GM13977 (cell line): ENCODE measurements at regions not wholly inside any gene's neighbourhood (a gene's known extent, or its start where the extent isn't known, plus 50 kb on each side); places are given as distances from the start of the nearest gene placed in this dataset.

Experiments
- DNase-seq: peaks from one replicate; pipeline ENCODE4 v3.0.0; 2012; ENCODE audit warnings: low spot score
- in situ Hi-C: fragments of 300-500 bp; cut with MboI; formaldehyde crosslinking; loops from one replicate; pipeline ENCODE4 v1.12.0; 2022; ENCODE audit warnings: low sequenced_read_pairs, low pct_unique_long_range_greater_than_20kb, mixed read lengths, inconsistent platforms; ENCODE audit not compliant: unreplicated experiment
- TF ChIP-seq, protein P1 (sequence below): IDR thresholded peaks from 2 replicates; pipeline ENCODE4 v1.5.1; 2012; ENCODE audit warnings: mild to moderate bottlenecking, control low read depth; ENCODE audit not compliant: insufficient read depth; ENCODE audit errors: extremely low read depth, missing control alignments

DNA sequence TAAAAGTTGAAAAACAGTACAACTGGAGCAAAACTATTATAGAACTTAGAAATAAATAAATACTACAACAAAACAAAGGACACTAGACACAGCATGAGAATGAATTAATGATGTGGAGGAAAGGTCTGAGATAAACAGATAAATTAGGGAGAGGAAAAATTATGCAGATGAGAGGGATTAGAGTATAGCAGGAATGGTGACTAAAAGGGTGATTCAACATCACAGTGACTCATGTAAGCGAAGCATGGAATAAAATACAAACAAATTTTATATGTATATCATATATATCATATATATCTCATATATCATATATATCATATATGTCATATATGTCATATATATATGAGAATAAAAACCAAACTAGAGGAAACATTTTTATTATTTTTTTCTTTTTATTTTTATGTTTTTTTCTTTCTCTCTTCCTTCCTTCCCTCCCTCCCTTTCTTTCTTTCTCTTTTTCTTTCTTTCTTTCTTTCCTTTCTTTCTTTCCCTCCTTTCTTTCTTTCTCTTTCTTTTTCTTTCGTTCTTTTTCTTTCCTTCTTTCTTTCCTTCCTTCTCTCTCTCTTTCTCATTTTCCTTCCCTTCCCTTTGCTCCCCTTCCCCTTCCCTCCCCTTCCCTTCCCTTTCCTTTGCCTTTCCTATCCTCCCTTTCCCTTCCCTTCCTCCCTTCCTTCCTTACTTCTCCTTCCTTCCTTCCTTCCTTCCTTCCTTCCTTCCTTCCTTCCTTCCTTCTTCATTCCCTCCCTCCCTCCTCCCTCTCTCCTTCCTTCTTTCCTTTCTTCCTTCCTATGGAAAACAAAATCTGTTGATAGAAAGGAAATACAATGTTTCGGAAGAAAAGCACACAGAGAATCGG lies 1014.6 kb downstream of the GRIK2 start:
- TF ChIP-seq, protein P1, sequence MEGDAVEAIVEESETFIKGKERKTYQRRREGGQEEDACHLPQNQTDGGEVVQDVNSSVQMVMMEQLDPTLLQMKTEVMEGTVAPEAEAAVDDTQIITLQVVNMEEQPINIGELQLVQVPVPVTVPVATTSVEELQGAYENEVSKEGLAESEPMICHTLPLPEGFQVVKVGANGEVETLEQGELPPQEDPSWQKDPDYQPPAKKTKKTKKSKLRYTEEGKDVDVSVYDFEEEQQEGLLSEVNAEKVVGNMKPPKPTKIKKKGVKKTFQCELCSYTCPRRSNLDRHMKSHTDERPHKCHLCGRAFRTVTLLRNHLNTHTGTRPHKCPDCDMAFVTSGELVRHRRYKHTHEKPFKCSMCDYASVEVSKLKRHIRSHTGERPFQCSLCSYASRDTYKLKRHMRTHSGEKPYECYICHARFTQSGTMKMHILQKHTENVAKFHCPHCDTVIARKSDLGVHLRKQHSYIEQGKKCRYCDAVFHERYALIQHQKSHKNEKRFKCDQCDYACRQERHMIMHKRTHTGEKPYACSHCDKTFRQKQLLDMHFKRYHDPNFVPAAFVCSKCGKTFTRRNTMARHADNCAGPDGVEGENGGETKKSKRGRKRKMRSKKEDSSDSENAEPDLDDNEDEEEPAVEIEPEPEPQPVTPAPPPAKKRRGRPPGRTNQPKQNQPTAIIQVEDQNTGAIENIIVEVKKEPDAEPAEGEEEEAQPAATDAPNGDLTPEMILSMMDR = no peak
- in situ Hi-C loops = no loop called here
- DNase-seq = no peak

DNA sequence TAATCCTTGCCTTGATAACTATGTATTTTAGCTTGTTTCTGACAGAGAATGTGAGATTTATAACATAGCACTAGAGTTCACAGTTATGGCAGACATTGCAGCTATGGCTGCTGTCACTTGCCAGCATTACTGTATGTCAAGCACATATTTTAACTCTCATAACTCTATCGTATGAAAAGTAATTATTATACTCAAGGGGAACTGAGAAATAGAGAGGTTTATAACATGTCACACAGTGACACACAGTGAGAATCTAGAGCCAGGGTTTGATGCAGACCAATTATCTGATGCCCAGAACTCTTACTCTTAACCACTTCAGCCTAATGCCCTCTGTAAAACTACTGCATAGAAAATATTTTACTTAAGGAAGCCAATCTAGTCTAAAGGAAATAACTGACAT lies 1012.4 kb downstream of the GRIK2 start:
- TF ChIP-seq, protein P1 = no peak
- in situ Hi-C loops = no loop called here
- DNase-seq = no peak

DNA sequence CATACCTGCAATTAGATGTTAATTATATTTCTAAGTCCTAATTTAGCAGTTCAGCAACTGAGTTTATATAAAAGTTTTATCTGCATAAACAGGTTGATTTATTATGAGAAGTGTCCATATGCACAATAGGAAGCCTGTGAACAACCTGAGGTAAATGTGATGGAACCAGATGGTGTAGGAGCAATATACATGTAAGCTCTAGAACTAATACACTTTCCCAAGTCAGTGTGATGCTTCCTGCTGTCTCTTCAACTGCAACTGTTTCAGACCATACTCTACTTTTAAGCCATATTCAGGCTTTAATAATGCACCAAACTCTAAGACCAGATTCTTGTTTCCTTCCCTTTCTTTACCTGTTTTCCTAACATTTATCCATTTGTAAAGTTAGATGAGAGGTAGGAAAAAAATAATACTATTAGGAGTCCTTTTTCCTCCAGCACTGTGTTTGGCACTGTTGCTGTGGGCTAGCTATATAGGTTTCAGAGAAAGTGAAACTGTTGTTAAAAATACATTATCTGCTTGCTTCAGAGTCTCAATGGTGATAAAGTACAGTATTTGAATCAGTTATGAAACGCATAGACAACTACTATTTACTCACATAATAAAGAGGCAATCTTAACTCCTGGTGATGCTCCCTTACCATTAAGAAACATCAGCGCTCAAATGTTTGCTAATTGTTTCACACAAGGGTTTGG lies 1009.3 kb downstream of the GRIK2 start:
- in situ Hi-C loops = no loop called here
- no peak for DNase-seq
- TF ChIP-seq, protein P1 = no peak

DNA sequence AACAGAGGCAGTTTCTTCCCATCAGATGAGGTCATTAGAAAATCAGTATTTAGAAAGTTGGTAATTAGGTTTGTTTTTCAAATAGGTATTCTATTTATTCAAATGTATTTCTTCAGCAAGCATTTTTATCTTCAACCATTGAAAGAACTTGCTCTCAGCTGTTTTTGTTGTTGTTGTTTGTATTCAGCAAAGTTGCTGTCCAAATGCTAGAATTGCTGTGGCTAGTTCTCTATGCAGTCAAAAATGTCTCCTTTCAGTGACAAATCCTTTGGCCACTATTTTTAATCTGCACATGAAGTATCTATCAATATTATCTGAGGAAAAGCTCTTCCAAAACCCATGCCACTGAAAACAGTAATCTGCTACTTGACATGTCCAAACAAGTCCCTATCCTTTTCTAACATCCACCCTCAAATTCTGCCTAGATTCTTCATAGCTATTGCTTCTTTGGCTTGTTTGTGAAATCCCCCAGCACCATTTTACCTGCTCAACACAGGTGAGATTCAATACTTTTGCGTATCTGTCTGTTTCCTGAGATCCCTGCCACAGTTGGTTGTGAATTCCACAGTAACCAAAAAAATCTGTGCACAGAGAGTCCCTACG lies 1005.4 kb downstream of the GRIK2 start:
- TF ChIP-seq, protein P1 = no peak
- no peak for DNase-seq
- in situ Hi-C loops = no loop called here

DNA sequence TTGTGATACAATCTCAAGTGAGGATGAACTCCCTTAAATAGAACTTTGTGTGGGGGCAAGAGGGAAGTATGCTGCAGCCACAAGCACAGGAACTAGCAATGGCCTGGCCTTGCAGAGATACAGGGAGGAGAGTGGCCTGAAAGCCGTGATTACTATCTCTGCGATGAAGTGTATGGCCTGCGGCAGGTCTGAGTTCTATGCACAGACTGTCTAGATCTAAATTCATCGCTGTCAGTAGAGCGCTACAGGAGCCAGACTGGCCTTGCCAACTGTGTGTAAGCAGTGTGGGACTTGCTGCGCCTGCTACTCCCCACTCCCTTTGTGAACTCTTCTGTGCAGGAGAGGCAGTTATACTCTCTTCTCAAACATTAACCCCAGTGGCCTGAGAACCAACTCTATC lies 997.0 kb downstream of the GRIK2 start:
- no peak for DNase-seq
- in situ Hi-C loops = no loop called here
- TF ChIP-seq, protein P1 = no peak

DNA sequence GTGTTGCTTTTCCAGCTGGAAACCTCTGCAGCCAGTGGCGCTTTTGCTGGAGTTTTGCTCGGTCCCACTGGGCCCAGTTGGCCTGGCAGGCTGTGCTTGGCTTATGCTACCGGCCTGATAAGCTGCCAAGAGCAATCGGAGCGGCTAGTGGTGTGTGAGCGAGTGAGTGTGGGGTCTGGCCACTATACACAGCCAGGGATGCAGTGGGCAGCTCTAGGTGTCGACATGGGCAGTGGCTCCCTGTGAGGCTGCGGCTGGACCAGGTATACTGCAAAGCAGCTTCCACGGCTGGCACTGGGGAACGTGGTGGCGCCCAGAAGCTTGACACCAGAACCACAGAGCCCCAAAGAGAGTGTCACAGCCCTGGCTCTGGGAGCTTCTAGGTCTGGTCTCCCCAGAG lies 996.5 kb downstream of the GRIK2 start:
- in situ Hi-C loops = no loop called here
- TF ChIP-seq, protein P1 = no peak
- no peak for DNase-seq
